ENCODE measurements at regions not wholly inside any gene's neighbourhood (a gene's known extent, or its start where the extent isn't known, plus 50 kb on each side); places are given as distances from the start of the nearest gene placed in this dataset.

DNA sequence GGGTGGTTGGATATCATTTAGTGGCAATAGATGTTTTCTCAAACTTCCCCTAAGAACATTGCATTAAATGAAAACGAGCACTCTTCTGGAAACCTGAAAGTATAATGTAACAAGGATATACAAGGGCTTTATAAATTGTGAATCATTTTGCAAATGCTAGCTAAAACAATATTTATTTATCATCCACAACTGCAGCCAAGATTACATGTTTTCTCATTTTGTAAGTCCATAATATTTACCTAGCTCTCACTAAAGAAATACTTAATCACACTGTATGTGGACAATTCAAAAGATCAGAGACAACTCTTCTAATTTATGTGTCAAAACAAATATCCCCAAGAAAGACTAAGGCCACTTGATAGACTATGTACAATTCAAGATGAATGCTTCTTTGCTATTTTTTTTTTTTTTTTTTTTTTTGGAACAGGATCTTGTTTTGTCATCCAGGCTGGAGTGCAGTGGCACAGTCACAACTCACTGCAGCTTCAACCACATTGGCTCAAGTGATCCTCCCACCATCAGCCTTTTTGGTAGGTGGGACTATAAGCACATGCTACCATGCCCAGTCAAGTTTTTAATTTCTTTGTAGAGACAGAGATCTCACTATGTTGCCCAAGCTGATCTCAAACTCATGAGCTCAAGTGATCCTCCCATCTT, 427.7 kb upstream of the THBS1 start:
- DNase-seq (ENCODE audit: low spot score) = no peak

DNA sequence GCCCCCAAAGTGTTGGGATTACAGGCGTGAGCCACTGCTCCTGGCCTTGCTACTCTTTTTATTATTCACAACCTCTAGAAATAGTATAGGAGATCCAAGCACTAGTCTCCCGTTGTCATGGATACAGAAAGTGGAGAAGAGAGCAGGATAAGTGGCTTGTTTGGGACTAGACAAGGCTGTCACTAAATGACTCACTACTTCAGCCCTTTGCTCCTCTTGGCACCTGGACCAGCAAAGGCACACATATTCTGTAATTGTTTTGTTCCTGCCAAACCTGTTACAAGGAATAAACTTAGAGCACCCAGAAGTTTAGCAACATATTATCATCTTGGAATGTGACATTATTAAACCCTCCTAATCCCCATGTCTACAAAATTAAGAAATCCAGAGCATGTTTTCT, 427.2 kb upstream of the THBS1 start:
- DNase-seq (ENCODE audit: low spot score) = no peak

DNA sequence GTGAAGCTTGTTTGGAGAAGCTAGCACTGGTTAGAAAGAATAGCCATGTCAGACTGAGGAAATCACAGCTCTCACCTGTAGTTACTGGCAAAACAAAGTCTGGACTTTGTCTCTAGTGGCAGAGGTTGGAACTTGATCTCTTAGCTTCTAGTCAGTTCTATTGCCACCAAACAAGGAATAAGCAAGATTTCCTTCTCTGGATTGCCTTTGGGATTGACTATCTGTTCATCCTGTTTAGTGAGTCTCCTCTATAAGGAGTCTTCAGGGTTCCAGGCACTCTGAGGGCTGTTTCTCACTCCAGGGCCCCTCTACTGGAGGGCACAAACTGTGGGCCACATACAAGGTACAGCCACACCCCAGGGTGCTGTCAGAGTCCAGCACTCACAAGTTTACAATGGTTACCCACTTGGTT, 426.6 kb upstream of the THBS1 start:
- no peak for DNase-seq (ENCODE audit: low spot score)

DNA sequence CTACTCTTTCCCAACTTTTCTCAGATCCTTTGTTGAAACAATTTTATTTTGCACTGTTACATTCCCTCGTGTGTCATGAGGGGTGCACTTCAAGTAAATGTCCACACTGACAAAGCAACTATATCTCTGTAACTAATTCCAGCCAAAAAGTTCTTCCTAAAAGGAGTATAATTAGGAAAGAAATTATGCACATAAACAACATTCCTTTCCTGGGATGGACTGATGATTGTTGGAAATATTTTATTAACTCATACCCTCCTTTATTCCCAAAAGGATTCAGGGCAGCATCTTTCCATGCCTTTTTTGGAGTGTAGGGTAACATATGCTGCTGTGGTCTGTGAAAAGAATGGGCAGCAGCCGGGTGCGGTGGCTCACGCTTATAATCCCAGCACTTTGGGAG, 426.1 kb upstream of the THBS1 start:
- no peak for DNase-seq (ENCODE audit: low spot score)

DNA sequence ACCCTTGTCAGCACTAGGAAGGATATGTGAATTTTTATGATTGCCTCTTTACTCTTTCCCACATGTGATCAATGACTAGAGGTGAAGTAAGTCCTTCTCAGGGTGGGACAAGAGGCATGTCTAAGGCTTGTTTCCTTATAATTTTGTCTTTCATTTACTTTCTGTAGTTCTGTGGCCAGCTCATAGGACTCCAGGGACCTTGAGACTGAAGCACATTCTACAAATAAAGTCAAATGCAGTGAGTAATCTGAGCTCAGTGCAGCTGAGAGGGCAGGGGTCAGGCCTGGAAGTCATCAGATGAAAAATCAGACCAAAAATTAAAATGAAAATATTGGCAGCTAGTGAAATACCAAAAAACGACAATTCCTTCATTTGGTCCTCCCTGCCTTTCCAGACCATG, 424.7 kb upstream of the THBS1 start:
- no peak for DNase-seq (ENCODE audit: low spot score)

DNA sequence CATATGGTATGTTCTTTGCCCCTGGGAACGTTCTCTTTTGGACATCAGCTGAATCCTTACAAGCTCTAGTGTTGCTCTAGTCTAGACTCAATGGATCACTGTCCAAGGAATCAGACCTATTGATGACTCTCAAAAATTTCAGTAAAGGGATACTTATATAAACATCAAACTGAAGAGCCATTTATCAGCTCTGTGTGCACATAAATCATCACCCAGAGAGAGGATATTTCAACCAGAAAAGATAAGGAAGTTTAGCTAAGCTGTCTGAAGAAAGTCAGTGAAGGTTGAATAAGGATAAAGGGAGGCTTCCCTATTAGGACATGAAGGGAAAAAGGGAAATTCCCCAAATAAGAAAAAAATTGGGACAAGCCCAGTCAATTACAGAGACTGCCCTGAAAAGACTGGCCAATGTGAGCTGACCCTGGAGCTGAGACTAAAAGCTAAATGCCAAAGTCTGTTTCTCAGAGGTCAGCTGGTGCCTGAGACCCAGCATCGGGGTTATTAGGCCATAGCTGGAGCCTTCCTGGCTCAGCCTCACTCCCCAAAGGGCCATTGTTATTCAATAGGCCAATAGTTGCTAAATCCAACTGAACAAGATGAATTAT, 424.1 kb upstream of the THBS1 start:
- no peak for DNase-seq (ENCODE audit: low spot score)

DNA sequence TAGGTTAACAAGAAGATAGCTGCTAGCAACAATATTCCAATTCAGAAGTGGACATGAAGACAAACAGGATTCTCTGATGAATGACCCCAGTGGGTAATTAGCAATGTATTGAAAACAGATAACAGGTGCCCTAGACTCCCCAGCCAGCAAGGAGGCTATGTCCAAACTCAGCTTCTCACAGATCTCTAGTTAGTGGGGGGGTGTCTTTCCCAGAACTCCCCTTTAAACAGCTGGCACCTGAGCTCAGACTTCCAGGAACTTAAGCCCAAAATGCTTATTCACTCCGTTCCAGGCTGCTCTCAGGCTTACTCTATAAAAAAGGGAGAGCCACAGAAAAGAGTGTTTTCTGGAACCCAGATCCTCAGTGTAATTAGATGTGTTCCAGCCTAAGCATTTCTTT, 423.0 kb upstream of the THBS1 start:
- no peak for DNase-seq (ENCODE audit: low spot score)

DNA sequence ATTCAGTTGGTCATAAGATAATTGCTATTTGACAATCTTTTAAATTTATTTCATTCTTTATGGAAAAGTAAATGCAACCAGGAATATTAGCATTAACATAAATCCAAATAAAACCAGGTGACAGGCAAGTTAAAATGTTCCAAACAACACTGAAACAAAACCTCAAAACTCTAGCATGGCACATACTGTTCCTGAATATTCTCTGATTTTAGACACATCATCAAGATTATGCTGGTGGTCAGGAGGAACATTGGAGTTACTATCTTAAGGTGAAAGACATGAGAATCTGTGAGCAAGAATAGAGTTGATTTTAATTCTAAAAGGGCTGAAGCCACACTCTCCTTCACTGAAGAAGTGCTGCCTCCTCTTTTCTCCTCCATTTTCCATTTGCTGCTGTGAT, 421.0 kb upstream of the THBS1 start:
- no peak for DNase-seq (ENCODE audit: low spot score)

DNA sequence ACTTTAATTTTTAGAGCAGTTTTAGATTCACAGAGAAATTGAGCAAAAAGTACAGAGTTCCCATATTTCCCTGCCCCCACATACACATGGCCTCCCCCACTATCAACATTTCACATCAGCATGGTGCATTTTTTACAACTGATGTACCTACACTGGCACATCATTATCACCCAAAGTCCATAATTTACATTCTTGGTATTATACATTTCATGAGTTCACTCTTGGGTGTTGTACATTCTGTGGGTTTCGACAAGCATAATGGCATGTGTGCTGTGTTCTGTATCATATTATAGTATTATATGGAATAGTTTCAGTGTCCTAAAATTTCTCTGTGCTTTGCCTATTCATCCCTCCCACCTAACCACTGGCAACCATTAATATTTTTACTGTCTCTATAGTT, 419.8 kb upstream of the THBS1 start:
- DNase-seq (ENCODE audit: low spot score) = no peak

DNA sequence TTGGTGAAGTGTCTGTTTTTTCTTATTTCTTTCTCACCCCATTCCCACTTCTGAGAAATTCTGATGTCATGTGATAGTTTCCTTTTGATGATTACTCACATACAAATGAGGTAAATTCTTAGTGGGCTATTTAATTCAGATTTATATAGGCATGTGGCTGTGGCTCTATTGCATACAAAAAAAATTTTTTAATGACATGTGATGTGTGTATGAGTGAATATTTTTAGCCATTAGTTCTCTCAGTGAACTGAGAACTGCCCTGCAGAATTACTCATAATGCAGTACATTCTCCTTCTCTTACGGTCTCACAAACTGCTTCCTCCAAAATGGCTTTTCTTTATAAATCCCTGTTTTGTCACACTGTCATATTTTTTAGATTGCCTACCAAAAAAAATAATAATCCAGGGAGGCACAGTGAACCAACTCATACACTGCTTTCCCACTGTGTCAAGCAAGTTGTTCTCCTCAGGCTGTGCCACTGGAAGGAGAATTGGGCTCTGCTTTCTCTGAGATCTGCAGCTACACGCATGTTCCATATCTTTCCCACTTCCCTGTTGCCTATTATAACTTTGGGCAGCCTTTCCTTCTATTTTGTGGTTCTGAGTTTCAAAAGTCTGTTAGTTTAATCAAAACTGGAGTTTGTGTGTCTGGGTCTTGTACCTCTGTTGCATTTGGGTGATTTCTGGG, 415.7 kb upstream of the THBS1 start:
- no peak for DNase-seq (ENCODE audit: low spot score)

DNA sequence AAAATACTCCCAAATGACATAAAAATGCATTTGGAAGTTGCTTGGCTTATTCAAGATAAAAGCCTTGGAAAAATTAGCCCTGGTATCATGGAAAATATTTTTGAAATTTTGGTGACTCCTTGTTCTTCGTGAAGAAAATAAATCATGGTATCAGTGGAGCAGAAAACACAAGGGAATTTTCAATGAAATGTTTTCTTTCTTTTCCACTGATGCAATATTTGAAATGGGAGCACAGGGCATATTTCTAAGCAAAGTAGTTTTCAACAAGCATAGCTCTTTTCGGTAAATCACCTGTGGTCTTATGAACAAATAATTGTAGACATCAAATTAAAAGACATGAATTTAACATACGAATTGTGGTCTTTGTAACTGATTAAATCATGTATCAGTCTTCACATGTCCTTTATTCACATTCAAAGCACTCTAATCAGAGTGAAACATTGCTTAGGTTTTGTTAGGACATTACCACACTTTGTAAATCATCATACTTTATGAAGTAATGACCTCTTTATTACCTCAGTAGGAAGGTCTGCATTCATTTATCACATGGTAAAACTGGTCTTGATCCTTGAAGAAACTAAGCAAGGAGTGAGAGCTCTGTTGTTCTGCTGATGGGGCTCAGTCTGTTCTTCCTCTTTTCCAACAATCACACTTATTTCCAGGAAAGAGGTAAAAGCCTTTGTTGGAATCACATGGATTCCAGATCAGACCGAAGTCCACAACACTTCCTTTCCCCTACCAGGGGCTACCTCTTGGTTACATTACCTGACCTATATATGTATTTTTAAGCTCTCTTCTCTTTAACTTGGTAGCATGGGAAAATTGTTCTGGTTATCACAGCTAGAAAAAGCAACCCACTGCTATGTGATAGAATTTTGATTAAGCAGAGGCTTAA, 413.5 kb upstream of the THBS1 start:
- DNase-seq (ENCODE audit: low spot score) = no peak

DNA sequence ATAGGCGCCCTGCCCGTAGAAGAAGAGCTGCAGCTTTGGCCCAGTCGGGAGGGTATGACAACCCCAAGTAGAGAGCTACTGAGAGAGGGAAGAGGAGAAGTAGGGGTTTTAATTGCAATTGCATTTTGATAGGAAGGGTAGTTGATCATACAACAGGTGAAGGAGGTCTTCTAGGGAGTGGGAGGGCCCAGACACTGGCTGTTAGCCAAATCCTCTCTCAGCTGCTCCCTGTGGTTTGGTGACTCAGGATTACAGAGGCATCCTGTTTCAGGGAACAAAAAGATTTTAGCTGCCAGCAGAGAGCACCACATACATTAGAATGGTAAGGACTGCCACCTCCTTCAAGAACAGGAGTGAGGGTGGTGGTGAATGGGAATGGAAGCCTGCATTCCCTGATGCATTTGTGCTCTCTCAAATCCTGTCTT, 408.9 kb upstream of the THBS1 start:
- DNase-seq (ENCODE audit: low spot score) = peak; percentile 83

DNA sequence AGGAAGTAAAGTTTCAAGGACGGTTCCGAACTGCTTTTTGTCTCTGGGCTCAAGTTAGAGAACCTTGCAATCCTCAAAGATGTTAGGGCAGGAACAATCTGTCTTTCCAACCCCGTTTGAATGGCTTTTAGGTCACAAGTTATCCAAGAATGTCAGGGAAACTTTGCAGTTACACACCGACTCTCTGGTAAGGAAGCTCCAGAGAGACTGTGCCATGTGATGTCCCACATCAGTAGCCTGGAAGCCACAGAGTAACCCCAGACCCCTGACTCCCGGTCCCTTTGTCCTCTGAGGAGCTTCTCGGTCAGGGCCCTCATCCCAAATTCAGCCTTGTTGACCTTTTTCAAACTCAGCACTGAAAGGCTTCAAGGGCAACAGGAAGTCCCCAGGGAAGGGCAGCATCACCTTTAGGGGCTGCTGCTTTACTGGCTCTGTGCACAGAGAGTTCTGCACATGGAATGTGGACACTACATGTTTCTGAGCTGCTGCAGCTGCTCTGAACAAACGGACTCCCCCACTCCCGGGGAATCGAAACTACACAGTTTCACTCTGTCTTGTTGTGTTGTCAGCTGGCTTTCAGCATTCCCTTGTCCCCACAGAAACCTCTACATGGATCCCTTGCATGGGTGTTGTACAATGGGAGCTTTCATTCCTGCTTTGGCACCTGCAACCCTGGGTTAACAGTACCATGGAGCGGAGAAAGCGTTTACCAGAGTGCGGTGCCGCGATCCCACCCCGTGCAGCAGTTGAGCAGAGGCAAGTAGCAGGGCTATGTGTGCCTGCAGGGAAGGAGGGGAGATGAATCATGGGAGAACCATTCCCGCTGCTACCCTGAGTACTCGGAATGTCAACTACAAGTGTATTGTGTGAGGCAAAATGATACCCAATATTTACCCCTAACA, 408.2 kb upstream of the THBS1 start:
- DNase-seq (ENCODE audit: low spot score) = peak; percentile 63

DNA sequence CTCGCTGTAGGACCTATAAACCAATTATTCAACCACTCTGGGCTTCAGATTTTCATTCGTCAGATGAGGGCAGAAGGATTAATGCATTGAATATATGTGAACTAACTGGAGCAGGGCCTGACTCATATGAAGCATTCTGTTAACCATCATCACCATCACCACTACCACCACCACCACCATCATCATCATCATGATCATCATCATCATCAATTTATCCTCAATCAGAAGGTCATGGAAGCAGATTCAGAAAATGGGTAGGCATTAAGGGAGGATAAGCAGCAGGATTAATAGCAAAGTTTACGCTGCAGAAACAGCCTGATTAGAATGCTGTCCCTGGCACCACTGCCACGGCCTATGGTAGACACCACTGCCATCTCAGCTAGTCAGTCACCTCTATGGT, 407.5 kb upstream of the THBS1 start:
- no peak for DNase-seq (ENCODE audit: low spot score)

DNA sequence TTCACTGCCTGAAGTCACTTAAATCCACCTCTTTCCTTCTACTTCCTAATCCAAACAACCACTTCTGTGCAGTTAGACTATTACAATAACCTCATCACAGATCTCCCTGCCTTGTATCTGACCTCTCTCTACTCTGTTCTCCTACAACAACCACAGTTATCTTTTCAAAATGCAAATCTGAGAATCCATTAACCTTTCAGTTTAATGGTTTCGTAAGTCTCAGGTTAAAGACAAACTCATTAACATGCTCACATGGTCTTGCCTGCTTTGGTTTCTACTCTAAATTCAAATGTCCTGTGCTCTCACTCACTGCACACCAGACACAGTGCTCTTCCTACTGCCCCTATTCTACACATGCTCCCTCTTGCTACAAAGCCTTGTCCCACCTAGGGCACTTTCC, 406.5 kb upstream of the THBS1 start:
- no peak for DNase-seq (ENCODE audit: low spot score)

DNA sequence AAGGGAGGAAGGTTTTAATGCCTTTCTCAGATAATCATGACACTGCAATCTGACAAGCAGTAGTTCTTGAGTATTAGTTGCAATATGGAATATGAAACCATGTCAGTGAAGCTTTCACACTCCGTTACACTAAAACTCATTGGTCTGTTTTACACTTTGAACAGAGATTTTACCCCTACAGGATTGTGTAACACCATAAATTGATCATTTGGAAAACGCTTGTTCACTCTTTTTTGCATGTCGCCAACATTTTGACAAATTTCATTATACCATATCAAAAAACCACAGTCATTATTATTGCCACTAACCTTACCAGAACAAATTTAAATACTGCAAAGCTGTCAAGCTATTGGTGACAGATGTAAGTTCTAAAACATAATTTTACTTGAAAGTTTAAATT, 404.8 kb upstream of the THBS1 start:
- DNase-seq (ENCODE audit: low spot score) = no peak

DNA sequence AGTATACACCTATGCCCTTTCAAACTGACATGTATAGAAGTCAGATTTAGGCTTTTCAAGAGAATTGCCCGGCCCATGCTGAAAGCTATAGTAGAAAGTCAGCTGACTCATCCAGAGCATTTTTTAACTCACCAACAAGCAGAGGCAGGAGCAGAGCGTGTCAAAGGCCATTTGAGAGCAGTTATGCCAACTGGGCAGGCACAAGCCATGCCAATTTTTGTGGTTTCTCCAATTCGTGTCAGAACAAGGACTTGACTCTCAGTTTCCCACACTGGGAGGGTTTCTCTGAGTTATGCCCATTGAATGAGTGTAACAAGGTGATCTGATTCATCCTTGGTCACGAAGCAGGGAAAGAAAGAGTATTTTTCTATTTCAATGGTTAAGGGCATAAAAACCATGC, 403.3 kb upstream of the THBS1 start:
- no peak for DNase-seq (ENCODE audit: low spot score)

DNA sequence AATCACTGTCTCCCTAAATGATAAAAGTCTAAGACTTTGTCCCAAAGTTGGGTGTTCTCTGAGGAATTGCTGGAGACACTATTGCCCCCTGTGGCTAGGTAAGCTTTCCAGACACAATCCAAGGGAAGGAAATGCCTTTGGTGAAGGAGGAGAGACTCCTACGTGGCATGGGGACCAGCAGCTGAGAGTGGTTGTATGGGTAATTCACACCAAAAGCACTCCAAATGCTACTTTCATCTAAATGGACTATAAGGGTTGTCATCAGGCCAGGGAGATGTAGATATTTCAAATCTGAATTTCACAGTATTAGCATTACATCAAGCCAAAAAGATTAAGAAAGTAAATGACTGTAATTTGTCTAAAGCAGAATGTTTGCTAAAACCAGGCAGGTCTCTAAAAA, 400.8 kb upstream of the THBS1 start:
- DNase-seq (ENCODE audit: low spot score) = no peak

DNA sequence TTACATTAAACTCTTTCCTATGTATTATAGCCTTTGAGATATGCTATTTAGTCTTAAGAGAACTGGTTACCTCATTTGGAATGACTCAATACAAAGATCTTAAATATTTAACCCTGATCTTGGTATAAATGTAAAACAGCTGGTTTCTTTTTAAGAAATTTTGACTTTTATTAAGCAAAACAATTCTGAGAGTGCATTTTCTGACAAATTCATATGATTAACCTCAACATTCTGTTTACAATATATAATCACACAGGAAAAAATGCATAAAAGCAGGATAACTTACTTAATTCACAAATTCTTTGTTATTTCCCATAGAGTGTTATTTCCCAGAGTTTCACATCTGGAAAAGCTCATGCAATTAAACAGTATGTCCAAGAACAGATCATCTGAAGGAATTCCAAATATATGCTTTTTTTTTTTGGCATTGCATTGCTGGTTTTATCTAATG, 400.4 kb upstream of the THBS1 start:
- no peak for DNase-seq (ENCODE audit: low spot score)

DNA sequence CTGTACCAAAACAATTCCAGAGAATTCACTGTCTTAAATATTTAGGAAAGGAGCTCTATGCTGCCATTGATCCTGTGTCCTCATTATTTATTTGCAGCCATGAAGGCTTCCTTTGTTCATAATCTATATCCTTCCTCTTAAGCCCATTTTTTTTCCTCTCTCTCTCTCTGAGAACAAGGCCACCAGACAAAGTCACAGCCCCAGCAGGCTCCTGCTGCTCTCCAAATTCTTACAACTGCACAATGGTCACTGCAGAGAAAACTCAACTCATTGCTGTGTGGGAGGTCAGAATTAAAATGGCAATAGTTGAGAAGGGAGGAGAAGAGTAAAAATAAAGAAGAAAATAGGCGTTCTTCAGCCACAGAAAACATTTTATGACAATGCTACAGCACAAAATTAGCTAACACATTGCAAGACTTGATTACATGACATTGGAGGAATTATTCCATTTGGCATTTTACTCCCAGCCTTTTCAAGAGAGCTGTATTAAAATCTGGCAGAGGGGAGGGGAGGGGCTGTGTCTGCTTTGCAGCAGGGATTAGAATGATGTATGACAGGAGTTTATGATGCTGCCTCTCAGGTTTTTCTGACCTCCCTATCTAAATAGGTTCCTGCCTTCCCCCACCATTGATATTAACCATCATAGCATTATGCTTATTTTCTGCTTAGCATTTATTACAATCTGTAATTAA, 399.7 kb upstream of the THBS1 start:
- peak; percentile 37 for DNase-seq (ENCODE audit: low spot score)

DNA sequence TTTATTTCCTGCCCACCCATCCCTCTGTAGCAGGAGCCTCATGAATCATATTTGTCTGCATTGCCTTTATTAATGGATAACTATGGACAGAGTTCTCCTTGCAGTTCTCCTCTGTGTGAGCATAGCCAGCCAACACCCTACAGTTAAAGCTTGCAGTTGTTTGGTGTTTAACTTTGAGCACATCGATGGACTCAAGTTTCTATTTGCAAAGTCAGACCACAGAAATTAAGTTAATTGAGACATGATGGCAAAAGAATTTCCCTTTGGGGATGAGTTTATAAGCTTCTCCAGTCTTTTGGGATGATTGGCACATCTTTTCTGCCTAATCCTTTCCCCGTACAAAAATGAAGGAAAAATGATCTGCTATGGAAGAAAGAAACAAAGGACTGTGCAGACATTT, 398.9 kb upstream of the THBS1 start:
- no peak for DNase-seq (ENCODE audit: low spot score)

All from pons (tissue), 1 donor.